Tibial nerve (tissue), 4 donors: ENCODE measurements at regions not wholly inside any gene's neighbourhood (a gene's known extent, or its start where the extent isn't known, plus 50 kb on each side); places are given as distances from the start of the nearest gene placed in this dataset.

Experiments used
- DNase-seq, 2 donors: peaks; one replicate each; pipeline ENCODE4 v3.0.0-alpha.2; 2019; ENCODE audit warnings: low spot score in 2 of 2
- H3K27ac ChIP-seq, 4 donors: fragments of 200-600 bp; sonication (generic) in 3 of 4; one replicate each; pipeline ENCODE4 v1.5.1; 2017 to 2019; ENCODE audit warnings: mild to moderate bottlenecking in 1 of 4
- H3K27me3 ChIP-seq, 2 donors: fragments of 200-600 bp; sonication (generic) in 1 of 2; one replicate each; pipeline versions ENCODE4 v1.5.1 to v1.6.0; 2017 to 2019
- H3K36me3 ChIP-seq, 3 donors: fragments of 200-600 bp; sonication (generic); one replicate each; pipeline ENCODE4 v1.5.1; 2018 to 2019
- H3K4me1 ChIP-seq, 4 donors: fragments of 200-600 bp; sonication (generic) in 3 of 4; one replicate each; pipeline ENCODE4 v1.5.1; 2017 to 2019
- H3K4me3 ChIP-seq, 4 donors: fragments of 200-600 bp; sonication (generic) in 3 of 4; one replicate each; pipeline ENCODE4 v1.5.1; 2017 to 2019; ENCODE audit warnings: mild to moderate bottlenecking in 1 of 4, moderate library complexity in 1 of 4
- H3K9me3 ChIP-seq, 4 donors: fragments of 200-600 bp; sonication (generic) in 3 of 4; one replicate each; pipeline ENCODE4 v1.5.1; 2017 to 2019
- CTCF ChIP-seq, 5 experiments: fragments of 200-600 bp in 3 of 5; fragments of 450-650 bp in 2 of 5; sonication (generic) in 3 of 5; IDR thresholded peaks; one replicate each; pipeline ENCODE4 v1.5.1; 2016 to 2019; ENCODE audit warnings: antibody characterized with exemption in 5 of 5, mild to moderate bottlenecking in 3 of 5, moderate library complexity in 2 of 5
- EP300 ChIP-seq, 2 donors: sonication (generic); formaldehyde crosslinking; IDR thresholded peaks; one replicate each; pipeline ENCODE4 v1.6.1; 2017; ENCODE audit warnings: antibody characterized with exemption in 2 of 2, mild to moderate bottlenecking in 1 of 2
- POLR2A ChIP-seq, 2 donors: fragments of 450-650 bp; IDR thresholded peaks; one replicate each; pipeline ENCODE4 v1.6.1; 2017; ENCODE audit warnings: antibody characterized with exemption in 2 of 2, mild to moderate bottlenecking in 2 of 2, moderate library complexity in 2 of 2
- WGBS, 2 donors: methylation state at CpG; one replicate each; pipeline ENCODE4 v1.1.5; 2018; 5-methylcytosine and 5-hydroxymethylcytosine counted together

GRCh38 chrX:111020283-111020682, 75.7 kb upstream of the PAK3 start:
- Histone ChIP-seq H3K4me3 (no peak overlapping the region), H3K4me1 (no peaks in the 10 kb centered on the region), H3K9me3 (peaks cover 0 to 9% (median 0%) of the 10 kb centered on the region in 4 donors), H3K27ac (no peak overlapping the region), H3K36me3 (no peaks in the 10 kb centered on the region), H3K27me3 (peaks cover 0 to 8% of the 10 kb centered on the region in 2 donors)
- WGBS, 2 donors, result 60 to 78% methylated on average over 1 of the region's 1 CpG
- DNase-seq, result no peak
- no peak for TF ChIP-seq POLR2A (IDR thresholded peaks at IDR 0.05)
- TF ChIP-seq CTCF (IDR thresholded peaks at IDR 0.05), result no peak
- no peak for TF ChIP-seq EP300 (IDR thresholded peaks at IDR 0.05)

DNA sequence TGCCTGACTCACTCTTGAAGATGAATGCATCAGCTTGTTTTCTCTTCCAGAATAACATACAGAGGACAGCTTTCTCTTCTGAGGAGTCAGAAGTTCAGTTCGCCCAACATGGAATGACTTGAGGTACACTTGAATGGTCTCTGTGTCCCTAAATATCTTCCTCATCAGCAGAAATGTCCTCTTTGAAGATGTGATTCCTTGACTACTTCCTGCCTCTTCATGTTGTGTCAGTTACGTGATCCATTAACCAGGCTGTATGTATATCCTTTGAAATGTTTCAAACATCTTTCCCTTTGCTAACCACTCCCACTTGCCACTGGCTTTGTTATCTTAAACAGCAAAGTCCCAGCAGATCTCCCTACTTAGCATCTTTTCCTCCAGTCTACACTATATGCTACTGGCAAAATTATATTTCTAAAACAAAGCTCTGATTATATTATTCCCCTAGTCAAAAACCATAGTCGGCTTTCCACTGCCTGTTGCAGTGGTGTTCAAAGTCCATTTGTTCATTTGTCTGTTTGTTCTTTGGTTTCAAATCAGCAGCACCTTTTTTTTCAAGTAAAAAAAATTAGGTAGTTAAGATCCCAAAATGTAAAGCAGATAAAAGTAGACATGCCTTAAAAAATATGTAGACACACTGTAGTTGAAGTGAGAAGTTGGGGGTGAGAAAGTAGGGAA, 82.1 kb upstream of the PAK3 start:
- Histone ChIP-seq H3K9me3 (no peaks in the 10 kb centered on the region), H3K27me3 (peaks cover 0 to 19% of the 10 kb centered on the region in 2 donors), H3K4me3 (no peak overlapping the region), H3K27ac (no peak overlapping the region), H3K36me3 (no peaks in the 10 kb centered on the region), H3K4me1 (no peaks in the 10 kb centered on the region)
- no peak for DNase-seq
- whole genome bisulfite sequencing, 2 donors, result 50 to 51% methylated on average over 3 of the region's 3 CpGs
- no peak for TF ChIP-seq POLR2A (IDR thresholded peaks at IDR 0.05)
- TF ChIP-seq CTCF (IDR thresholded peaks at IDR 0.05), result no peak
- no peak for TF ChIP-seq EP300 (IDR thresholded peaks at IDR 0.05)

DNA sequence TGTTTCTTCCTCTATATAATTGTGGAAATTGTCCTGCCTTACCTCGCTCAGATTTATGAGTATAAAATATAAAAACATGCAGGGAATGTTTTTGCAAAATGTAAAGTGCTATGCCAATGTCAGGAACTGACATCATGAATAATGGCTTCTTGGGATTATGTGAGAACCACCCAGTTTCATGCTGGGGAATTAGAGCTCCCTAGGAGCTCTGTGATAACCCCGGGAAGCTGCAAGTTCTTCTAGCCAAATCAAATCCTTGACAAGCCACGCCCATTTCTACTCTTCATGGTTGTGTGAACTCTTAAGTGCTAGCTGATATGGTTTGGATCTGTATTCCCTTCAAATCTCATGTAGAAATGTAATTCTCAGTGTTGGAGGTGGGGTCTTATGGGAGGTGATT, 85.9 kb upstream of the PAK3 start:
- H3K9me3 ChIP-seq, result no peaks in the 10 kb centered on the region
- no peaks in the 10 kb centered on the region for H3K36me3 ChIP-seq
- no peak for DNase-seq
- TF ChIP-seq EP300 (IDR thresholded peaks at IDR 0.05) (no peak), CTCF (IDR thresholded peaks at IDR 0.05) (no peak), POLR2A (IDR thresholded peaks at IDR 0.05) (no peak)
- no peaks in the 10 kb centered on the region for H3K4me1 ChIP-seq
- H3K27ac ChIP-seq, result no peak overlapping the region
- H3K27me3 ChIP-seq, result peaks cover 0 to 26% of the 10 kb centered on the region in 2 donors
- WGBS, 2 donors, result 63 to 72% methylated on average over 3 of the region's 3 CpGs
- no peak overlapping the region for H3K4me3 ChIP-seq

DNA sequence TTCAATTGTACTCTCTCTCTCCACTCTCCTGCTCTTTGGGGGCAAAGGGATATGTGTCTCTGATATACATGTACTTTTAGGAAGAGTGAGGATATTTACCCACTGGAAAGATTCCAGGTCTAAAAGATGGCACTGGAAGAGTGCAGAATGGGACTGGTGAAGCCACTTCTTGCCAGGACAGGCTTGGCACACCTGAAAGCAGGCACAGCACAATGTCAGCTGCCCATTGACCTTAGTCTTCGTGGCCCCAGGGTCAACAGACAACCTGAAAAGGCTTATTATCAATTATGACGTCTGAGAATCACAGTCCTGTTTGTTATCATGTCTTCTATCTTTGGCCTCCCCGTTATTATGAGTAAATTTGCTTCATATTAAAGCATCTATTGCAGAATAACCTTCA, 86.7 kb upstream of the PAK3 start:
- Histone ChIP-seq H3K4me3 (no peak overlapping the region), H3K4me1 (no peaks in the 10 kb centered on the region), H3K9me3 (no peaks in the 10 kb centered on the region), H3K27ac (no peak overlapping the region), H3K27me3 (peaks cover 0 to 26% of the 10 kb centered on the region in 2 donors), H3K36me3 (no peaks in the 10 kb centered on the region)
- TF ChIP-seq CTCF (IDR thresholded peaks at IDR 0.05), result no peak
- TF ChIP-seq EP300 (IDR thresholded peaks at IDR 0.05), result no peak
- TF ChIP-seq POLR2A (IDR thresholded peaks at IDR 0.05), result no peak
- DNase-seq, result no peak
- 20 to 35% methylated on average over 3 of the region's 3 CpGs for WGBS, 2 donors

GRCh38 chrX:111008126-111008525, 87.9 kb upstream of the PAK3 start:
- DNase-seq, result no peak
- no peak overlapping the region for H3K27ac ChIP-seq
- H3K9me3 ChIP-seq, result no peaks in the 10 kb centered on the region
- WGBS, 2 donors, result 68 to 86% methylated on average over 2 of the region's 2 CpGs
- no peaks in the 10 kb centered on the region for H3K4me1 ChIP-seq
- H3K4me3 ChIP-seq, result no peak overlapping the region
- TF ChIP-seq POLR2A (IDR thresholded peaks at IDR 0.05) (no peak), CTCF (IDR thresholded peaks at IDR 0.05) (no peak), EP300 (IDR thresholded peaks at IDR 0.05) (no peak)
- H3K36me3 ChIP-seq, result no peaks in the 10 kb centered on the region
- H3K27me3 ChIP-seq, result peaks cover 0 to 32% of the 10 kb centered on the region in 2 donors
